HG03045 (cell line): ENCODE measurements at regions not wholly inside any gene's neighbourhood (a gene's known extent, or its start where the extent isn't known, plus 50 kb on each side); places are given as distances from the start of the nearest gene placed in this dataset.

ENCODE experiments used
- ATAC-seq: cut with Tn5 transposase; IDR thresholded peaks from one replicate; pipeline ENCODE4 v1.9.1; 2021; ENCODE audit warnings: mild to moderate bottlenecking, moderate library complexity; ENCODE audit not compliant: unreplicated experiment

GRCh38 chr4:24015782-24016181 is 125.9 kb upstream of the PPARGC1A start:
- no peak for ATAC-seq

DNA sequence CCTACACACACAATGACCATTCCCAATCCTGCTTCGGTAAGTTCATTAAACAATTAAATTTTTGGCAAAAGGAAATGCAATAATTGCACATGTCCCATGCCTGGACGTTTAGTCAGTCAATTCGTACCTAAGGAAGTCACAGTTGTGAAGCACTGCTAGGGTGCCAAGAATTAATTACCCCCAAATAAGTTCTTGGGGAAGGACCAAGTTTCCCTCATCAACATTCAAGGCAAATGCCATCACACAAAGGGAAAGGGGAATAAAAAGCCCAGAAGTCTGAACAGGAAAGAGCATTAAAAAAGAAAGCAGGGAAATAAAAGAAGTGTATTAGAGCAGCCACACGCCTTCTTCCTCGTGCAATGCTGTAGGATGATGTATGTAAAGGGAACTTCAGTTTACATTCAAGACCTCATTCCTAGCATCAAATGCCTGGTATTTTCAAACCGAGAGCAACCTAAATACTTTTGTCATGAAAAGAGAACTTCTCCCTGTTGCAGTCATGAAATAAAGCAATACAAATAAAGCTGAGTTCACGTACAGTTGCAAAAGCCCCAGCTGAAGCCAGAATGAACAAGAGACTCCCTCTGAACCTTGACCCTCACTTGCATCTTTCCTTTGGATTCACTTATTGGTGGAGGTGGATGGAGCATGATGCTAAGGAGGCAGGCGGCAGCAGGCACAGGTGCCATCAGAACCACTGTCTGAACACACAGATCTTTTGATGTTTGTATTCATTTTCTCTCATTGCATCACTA is 124.0 kb upstream of the PPARGC1A start:
- ATAC-seq = no peak

GRCh38 chr4:24010994-24011393 is 121.1 kb upstream of the PPARGC1A start:
- ATAC-seq = no peak

GRCh38 chr4:24010573-24010972 is 120.7 kb upstream of the PPARGC1A start:
- ATAC-seq = no peak

DNA sequence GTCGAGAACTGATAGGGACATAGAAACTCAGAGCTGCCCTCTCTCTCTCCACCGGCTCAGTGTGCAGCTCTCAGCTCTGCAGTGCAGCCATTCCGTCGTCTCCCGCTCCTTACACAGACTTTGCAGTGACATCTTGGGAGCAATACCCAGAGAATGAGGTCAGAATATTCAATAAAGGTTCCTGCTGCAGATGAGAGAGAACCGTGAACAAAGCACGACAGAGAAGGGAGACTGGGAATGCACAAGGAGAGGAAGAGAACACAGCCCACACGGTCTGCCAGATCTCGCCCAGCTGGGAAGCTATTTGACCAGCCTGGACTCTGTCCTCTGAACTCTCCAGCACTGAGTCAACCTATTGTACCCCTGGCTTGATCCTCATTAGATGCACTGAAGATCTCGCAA is 118.0 kb upstream of the PPARGC1A start:
- no peak for ATAC-seq

DNA sequence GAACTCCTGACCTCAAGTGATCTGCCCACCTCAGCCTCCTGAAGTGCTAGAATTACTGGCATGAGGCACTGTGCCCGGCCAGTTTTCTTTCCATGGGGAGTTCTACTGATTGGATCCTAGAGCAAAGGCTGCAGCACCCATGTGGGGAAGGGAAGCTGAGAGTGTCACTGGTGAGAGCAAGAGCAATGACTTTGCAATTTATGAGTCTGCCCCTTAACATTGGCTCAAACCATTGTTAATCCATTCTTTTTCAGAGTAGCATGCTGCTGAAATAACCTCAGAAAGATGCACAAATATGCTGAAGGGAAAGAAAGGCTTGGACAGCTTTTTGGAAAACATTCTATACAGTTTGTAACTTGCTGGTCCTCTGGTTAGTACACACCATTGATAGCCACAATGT is 116.4 kb upstream of the PPARGC1A start:
- no peak for ATAC-seq

- ATAC-seq = no peak
Observed at GRCh38 chr4:24003926-24004325, 114.1 kb upstream of the PPARGC1A start.

GRCh38 chr4:24003496-24003895 is 113.6 kb upstream of the PPARGC1A start:
- no peak for ATAC-seq

GRCh38 chr4:24002330-24002966 is 112.6 kb upstream of the PPARGC1A start:
- no peak for ATAC-seq

DNA sequence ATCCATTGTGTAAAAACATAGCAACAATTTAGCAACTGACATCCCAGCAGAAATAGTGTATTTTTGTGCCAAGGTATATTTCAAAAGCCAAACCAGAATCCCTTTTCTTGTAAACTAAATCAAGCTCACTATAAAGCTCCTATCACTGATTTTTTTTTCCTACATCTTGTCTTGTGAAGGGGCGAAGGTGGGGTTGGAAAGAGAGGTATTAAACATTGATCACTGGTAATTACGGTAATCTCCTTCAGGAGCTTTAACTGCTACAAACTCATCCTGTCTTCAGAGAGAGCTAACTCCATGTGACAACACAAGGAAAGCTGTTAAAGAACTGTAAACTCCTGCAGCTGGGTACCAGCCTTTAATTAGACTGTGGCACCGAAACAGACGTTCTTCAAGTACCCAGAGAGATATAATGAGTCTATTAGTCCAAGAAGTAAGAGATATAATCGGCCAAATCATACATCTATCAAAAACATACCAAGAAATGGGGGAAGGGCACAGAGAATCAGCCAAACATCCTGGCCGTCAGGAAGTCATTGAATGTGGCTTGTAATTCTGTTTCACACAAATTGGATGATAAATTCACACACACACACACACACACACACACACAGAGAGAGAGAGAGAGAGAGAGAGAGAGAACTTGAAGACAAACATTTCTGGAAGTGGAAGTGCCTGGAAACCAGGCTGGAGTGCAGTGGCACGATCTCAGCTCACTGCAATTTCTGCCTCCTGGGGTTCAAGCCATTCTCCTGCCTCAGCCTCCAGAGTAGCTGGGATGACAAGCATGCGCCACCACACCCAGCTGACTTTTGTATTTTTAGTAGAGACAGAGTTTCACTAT is 111.9 kb upstream of the PPARGC1A start:
- no peak for ATAC-seq

DNA sequence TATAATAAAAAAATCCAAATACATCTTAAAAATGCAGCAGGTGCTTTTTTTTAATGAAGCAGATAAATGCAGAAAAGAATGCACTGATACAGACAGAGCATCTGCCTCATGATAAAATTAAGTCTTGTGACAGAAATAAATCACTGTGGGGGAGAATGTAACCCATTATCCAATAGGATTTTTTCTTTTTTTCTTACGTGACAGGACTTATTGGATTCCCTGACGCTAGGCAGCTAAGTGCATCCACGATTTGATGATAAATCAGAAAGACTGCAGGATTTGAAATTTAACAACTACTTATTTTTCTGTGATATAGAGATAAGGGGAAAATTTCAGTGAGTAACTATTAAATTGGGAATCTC is 110.6 kb upstream of the PPARGC1A start:
- ATAC-seq = no peak

- no peak for ATAC-seq
Observed at GRCh38 chr4:23999714-24000469, 110.0 kb upstream of the PPARGC1A start.

DNA sequence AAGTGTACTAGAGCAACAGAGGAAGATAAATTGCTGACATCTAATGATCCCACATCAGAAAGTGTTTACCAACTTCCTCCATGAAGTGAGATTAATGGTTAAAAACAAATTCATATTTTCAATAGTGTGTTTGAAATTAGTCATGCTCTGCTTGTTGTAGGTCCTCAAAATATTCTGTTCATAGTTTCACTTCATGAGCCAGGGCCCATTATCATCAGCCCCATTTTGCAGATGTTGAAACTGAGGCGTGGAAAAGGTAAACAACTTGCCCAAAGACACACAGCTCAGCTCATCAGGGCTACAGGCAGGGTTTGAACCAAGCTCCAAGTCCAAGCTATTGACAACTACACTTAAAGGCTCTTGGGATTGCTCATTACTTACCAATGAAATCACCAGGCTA is 103.5 kb upstream of the PPARGC1A start:
- ATAC-seq = no peak

GRCh38 chr4:23991444-23991843 is 101.6 kb upstream of the PPARGC1A start:
- no peak for ATAC-seq

DNA sequence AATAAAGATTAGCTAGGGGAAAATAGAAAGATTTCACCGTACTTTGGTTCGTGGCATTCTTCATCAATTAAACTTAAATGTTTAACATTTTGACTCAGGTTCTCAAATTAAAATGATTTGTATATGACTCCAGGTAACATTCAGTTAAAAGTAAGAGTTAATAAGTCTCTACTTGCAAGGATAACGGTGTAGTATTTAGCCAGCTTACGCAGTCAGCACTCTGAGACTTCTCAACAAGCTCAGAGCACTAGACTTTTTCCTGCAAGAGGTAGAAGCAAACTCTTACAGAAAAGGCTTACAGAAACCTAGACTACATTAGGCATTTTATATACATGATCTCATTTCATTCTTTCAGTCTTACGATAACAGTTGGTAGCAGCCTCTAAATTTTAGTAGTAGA is 96.4 kb upstream of the PPARGC1A start:
- ATAC-seq = no peak

DNA sequence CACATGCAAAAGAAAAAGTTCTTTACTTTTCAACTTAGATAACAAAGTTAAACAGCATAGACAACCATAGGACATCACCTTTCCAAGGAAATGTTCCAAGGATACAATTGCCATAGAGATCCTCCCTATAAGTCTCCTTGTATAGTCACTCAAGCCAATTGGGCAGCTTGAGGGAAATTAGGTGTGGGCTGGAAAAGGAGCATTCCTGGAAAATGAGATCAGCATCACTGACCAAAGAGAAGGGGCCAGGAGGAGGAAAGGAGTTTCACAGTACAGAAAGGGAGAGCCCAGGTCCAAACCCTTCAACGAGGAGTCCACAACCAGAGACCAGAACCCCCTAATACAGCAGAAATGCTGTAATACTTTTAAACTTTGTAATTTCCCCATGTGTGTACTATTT is 91.5 kb upstream of the PPARGC1A start:
- no peak for ATAC-seq

- ATAC-seq = no peak
Observed at GRCh38 chr4:23979534-23979933, 89.7 kb upstream of the PPARGC1A start.

DNA sequence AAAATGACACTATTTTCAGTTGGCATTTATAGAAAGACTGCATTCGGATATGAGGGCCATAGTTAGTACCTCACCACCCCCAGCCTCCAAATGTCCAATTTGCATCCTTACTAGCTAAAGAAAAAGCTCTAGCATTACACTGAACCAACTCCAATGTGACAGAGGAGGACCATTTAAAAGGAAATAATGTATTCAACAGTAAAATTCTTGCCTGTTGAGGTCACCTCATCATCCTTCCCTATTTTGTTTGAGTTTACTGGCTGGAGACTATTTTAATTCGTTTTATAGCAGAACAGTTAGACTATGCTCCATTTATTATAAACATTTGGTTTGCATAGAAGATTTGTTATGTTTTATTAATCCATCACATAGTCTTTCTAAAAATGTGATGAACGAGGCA is 88.2 kb upstream of the PPARGC1A start:
- no peak for ATAC-seq

- ATAC-seq = no peak
Observed at GRCh38 chr4:23976423-23976822, 86.6 kb upstream of the PPARGC1A start.

DNA sequence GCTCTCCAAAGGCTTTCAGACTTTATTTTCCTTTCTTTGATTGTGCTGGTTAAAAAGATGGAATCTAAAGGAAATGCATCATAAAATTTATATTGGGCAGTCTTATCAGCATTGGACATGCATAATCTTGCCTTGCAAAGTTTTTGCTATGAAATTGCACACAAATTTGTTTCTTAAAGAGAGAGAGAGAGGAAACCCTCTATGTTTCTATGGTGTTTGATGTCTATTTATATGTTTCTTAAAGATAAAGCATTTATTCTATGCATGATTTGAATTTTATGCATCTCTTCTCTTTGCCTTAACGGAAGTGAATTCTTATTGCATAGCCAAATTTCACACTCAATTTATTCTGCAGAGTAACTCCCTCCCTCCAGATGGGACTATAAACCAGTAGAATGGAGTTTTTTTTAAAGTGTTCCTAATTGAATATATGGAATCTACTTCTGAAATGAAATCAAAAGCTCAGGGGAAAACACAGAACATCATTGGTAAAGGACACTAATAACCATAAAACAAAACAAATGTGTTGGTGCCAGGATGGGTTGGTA is 83.5 kb upstream of the PPARGC1A start:
- no peak for ATAC-seq

DNA sequence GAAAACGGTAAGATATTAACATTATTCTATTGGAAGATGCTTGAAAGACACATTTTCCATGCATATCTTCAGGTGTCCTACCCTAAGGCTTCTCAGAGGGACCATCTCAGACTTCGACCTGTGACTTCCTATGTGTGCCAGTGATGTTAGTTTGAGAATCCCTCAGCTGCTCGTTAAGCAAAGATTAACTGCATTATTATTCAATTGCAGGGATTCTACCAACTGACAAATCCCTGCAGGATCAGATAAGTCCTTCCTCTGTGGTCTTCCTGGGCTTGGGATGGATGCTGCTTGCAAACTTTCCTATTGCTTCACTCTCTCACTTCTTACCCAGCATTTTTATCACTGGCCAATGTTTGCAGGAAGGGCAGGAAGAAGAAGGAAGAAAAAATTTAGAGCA is 83.0 kb upstream of the PPARGC1A start:
- ATAC-seq = no peak
